SK-N-DZ (cell line): ENCODE measurements at regions not wholly inside any gene's neighbourhood (a gene's known extent, or its start where the extent isn't known, plus 50 kb on each side); places are given as distances from the start of the nearest gene placed in this dataset.

Experiments used
- DNase-seq: peaks from one replicate; pipeline ENCODE4 v3.0.0-alpha.2; 2015; ENCODE audit warnings: low spot score

DNA sequence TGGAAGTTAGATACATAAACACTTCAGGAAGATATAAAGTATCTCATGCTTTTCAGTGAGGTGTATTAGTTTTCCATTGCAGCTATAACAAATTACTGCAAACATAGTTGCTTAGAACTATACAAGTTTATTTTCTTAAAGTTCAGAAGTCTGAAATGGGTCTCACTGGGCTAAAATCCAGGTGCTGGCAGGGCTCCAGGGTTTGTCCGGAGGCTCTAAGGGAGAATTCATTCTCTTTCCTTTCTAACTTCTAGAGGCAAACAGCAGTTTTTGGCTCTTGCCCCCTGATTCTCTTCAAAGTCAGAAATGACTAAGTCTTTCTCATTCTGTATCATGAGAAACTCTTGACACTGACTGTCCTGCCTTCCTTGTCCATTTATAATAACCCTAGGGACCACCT lies 138.8 kb downstream of the AASDHPPT start:
- DNase-seq: no peak

- no peak for DNase-seq
These were observed 140.0 kb downstream of the AASDHPPT start for GRCh38 chr11:106217456-106217855.

GRCh38 chr11:106218106-106218505 lies 140.6 kb downstream of the AASDHPPT start:
- DNase-seq: no peak

- no peak for DNase-seq
These were observed 145.2 kb downstream of the AASDHPPT start for GRCh38 chr11:106222626-106223025.

GRCh38 chr11:106224172-106224571 lies 146.7 kb downstream of the AASDHPPT start:
- no peak for DNase-seq

GRCh38 chr11:106228996-106229395 lies 151.5 kb downstream of the AASDHPPT start:
- no peak for DNase-seq

- no peak for DNase-seq
These were observed 154.1 kb downstream of the AASDHPPT start for GRCh38 chr11:106231591-106231990.

DNA sequence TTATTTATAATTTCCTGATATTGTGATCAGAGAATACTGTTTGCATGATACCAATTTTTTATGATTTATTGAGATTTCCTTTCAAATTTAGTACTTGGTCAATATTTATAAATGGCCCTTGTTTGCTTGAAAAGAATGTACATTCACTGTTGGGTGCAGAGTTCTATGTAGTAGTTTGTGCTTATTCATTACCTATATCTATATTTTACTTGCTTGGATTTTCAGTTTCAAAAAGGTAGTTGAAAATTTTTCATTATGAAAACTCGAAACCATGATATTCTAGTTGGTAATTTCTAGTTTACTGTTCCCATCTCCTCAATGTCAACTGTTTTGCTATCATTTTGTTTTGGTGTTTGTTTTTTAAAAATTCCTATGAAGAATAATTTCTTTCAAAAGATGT lies 155.7 kb downstream of the AASDHPPT start:
- DNase-seq: no peak

DNA sequence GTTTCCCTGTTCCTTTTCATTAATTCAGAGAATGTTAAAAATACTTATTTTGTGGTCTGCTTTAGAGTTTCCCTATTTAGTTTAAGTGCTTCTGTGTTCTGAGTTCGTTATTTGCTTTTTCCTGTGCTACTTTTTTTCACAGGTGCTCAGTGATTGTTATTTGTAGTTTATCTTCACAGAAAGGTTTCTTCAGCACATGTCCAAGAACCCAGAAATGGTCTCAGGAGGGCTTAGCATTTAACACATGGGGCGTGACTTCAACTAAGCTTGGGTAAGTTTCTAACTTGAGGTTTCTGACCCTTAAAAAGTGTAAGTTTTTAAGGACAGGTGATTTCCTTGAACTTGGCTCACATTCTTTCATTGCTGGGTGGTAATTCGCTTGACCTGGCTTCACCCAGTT lies 157.3 kb downstream of the AASDHPPT start:
- no peak for DNase-seq

GRCh38 chr11:106236295-106236694 lies 158.8 kb downstream of the AASDHPPT start:
- no peak for DNase-seq

DNA sequence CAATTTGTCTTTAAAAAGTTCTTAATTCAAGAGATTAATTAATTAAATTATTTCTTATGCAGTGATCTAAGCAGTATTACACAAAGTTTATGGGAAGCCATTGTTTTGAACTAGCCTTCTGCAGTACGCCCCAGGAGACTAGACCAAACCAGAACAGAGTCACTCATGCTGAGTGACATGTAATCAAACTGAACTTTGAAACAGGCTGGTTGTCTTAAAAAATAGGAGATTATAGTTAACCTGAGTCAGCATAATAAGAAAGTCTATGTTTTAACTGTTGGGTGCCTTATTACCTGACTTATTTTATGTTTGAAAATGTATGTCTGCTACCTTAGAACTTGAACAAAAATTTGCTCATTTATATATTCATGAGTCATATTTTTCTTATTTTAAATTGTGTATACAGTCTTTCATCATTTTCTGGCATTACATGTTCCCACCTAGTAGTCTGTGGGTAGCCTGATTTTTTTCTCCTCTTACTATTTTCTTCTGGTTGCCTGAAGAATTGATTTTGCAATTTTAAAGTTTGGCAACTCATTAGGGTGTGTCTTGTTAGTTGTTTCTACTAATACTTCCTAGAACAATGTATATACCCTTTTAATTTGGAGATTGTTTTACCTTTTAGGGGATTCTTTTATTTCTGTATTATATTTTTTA lies 161.4 kb downstream of the AASDHPPT start:
- no peak for DNase-seq

DNA sequence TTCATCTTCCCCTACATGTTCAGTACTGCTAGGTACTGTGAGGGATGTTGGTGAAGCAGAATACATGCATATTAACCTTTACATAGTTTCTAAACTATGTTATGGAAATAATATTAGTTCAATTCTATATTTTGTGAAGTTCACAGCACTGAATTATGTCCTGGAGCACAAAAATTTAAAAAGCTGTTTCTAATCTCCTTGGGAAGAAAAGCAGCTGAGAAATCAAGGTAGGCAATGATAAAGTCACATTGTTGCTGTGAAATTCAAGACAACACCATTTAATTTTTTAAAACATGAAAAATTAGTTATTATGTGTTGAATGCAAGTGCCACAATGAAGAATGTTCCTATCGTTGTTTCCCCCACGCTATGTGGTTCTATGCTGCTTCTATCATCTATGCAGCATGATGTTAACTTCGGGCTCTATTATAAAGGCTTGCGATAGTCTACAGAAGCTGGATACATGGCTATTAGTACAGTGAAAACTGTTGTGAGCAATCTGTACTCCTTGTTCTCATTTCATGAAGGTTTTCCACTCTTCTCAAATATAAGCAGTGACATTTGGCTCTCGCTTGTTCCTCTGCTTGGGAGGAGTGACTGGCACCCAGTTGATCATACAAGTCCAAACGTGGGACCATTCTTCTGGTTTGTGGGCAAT lies 164.3 kb downstream of the AASDHPPT start:
- DNase-seq: no peak

- DNase-seq: no peak
These were observed 165.4 kb downstream of the AASDHPPT start for GRCh38 chr11:106242718-106243415.

DNA sequence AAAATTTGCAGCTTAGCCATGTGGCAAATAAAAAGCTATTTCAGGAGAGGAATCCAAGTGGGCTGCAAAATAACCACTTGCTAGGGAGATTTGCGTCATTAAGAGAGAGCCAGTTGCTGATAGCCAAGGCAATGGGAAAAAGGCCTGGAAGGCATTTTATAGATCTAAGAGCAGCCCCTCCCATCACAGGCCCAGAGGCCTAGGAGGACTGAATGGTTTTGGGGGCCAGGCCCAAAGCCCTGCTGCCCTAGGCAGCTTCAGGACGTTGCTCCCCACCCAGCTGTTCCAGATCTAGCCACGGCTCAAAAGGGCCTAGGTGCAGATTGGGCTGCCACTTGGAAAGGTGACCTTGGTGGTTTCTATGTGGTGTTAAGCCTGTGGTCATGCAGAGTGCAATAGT lies 169.0 kb downstream of the AASDHPPT start:
- DNase-seq: no peak

DNA sequence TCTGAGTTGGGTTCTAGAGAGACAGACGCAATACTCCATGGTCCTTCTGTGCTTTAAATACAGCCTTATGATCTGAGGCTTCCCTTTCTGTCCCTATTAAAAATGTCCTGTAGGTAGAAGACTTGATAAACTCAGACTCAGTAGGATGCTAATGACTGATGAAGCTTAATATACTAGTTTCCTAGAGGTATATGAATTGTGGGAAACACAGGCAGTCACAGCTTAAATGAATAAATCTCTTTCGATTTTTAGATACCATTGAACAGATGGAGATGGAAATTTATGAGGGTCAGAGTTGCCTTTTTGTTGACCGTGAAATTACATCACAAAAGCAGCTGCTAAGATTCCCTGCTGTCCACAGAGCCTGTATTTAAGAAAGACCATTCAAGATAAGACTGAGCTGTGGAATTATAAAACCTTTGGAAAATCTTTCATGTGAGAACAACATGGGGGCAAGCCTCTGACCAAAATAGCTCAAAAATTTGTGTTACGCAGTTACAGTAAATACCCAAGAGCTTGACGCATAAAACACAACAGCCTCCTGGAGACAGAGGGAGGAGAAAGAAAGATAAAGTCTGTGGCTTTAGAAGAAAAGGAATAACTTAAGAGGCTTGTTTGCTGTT lies 172.3 kb downstream of the AASDHPPT start:
- DNase-seq: no peak

DNA sequence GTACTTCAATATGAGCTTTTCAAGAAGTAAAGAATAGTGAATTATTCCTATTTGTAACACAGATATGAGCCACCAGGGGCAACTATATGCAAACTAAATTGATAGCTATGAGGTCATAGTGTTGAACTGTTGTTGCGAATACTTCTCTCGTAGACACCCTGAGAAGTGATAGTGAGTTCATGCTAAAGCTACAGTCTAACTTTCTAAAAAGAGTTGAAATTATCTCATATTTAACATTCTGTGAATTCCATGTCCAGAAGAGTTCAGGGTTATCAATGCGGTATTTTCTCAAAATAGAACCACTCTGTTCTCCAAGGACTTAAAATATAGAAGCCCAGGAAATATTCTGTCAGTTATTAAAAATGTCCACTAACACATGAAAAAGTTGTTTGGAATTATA lies 185.4 kb downstream of the AASDHPPT start:
- no peak for DNase-seq

GRCh38 chr11:106263527-106263926 lies 186.1 kb downstream of the AASDHPPT start:
- no peak for DNase-seq

DNA sequence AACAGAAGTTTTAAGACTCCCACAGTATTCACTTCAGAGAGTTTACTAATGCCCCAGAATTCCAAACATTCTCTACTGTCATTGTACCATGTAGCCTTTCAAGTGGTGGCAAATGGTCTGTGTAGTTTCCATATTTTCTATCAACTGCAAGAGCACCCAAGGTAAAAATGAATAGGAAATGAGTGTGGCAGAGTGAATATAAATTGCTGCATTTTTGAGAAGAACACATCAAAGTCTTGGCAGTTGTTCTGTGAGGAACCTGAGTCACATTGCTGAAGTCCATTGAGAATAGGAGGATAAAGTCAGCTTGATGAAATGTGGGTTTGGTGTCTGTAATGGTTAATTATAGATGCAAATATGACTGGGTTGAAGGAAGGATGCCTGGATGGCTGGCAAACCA lies 193.6 kb downstream of the AASDHPPT start:
- DNase-seq: no peak

DNA sequence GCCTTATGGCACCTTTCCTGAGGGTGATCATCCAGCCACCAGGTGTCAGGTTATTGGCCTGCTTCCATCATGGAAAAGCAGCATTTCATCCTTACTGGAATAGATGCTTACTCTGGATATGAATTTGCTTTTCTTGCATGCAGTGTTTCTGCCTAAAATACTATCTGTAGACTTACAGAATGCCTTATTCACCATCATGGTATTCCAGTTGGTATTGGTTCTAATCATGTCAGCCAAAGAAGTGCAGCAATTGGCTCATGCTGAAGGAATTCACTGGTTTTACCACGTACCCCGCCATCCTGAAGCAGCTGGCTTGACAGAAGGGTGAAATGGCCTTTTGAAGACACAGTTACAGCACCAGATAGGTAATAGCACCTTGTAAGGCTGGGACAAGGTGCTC lies 194.2 kb downstream of the AASDHPPT start:
- DNase-seq: no peak

DNA sequence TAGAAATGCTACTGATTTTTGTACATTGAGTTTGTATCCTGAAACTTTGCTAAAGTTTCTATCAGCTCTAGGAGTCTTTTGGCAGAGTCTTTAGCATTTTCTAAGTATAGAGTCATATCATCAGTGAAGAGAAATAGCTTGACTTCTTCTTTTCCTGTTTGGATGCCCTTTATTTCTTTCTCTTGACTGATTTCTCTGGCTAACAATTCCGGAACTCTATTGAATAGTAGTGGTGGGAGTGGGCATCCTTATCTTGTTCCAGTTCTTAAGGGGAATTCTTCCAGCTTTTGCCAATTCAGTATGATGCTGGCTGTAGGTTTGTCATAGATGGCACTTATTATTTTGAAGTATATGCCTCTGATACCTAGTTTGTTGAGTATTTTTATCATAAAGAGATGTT lies 197.7 kb downstream of the AASDHPPT start:
- no peak for DNase-seq

GRCh38 chr11:106276126-106276525 lies 198.7 kb downstream of the AASDHPPT start:
- no peak for DNase-seq

DNA sequence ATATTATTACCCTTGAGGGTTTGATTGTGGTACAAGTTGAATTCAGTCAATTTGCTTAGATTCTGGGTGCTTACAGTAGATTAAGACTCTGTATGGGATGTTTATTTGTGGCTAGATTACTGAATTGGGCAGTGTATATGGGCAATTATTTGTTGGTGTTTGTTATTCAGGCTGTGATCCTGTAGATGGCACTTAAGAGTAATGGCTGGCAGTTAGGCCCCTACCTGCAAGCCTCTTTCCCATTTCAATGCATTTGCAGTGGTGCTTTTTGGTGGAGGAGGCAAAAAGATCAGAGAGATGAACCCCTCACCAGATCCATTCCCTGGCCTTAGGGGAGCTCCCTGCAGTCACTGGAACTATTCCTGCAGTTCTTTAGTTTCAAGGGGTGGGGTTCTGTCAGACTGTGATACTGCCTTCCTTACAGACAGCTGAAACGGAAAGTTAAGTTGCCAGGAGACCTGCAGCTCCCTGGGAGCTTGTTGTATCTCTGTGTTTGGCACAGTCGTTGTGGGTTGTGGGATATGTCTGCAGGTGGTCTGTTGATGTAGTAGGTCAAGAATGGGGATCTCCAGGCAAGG lies 199.5 kb downstream of the AASDHPPT start:
- no peak for DNase-seq
